Astrocyte (in vitro differentiated cells and primary cell): ENCODE measurements at regions not wholly inside any gene's neighbourhood (a gene's known extent, or its start where the extent isn't known, plus 50 kb on each side); places are given as distances from the start of the nearest gene placed in this dataset.

Experiments
- EZH2 ChIP-seq: IDR thresholded peaks from 2 replicates; pipeline ENCODE4 v1.6.1; 2012; ENCODE audit warnings: mild to moderate bottlenecking, low read length, inconsistent platforms; ENCODE audit not compliant: insufficient read depth
- TF ChIP-seq, protein P1 (sequence below): IDR thresholded peaks from 2 replicates; pipeline ENCODE4 v1.5.1; 2011; ENCODE audit warnings: low read depth, mild to moderate bottlenecking, inconsistent platforms, low read length, moderate library complexity; ENCODE audit not compliant: insufficient read depth

DNA sequence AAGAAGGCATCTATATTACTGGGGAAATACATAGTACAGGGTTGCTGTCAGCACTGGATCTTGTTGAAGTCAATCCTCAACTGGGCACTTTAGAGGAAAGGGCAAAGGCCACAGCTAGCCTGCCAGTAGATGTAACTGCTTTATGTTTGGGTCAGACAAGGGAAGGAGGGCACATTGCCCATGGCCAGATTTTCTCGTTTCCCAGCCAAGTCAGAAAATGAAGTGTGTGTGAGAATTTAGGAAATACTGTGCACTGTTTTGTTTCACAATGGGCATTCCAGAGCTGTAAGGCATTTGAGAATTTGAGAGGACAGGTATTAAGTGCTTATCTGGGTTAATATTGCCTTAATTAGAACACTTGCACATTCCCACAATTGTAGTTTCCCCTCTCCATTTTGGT is 183.9 kb upstream of the MCHR2 start:
- TF ChIP-seq, protein P1, sequence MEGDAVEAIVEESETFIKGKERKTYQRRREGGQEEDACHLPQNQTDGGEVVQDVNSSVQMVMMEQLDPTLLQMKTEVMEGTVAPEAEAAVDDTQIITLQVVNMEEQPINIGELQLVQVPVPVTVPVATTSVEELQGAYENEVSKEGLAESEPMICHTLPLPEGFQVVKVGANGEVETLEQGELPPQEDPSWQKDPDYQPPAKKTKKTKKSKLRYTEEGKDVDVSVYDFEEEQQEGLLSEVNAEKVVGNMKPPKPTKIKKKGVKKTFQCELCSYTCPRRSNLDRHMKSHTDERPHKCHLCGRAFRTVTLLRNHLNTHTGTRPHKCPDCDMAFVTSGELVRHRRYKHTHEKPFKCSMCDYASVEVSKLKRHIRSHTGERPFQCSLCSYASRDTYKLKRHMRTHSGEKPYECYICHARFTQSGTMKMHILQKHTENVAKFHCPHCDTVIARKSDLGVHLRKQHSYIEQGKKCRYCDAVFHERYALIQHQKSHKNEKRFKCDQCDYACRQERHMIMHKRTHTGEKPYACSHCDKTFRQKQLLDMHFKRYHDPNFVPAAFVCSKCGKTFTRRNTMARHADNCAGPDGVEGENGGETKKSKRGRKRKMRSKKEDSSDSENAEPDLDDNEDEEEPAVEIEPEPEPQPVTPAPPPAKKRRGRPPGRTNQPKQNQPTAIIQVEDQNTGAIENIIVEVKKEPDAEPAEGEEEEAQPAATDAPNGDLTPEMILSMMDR = no peak
- TF ChIP-seq EZH2 = no peak
